GM12872 (cell line): ENCODE measurements at regions not wholly inside any gene's neighbourhood (a gene's known extent, or its start where the extent isn't known, plus 50 kb on each side); places are given as distances from the start of the nearest gene placed in this dataset.

Experiments
- TF ChIP-seq, protein P1 (sequence below): IDR thresholded peaks from 3 replicates; pipeline ENCODE4 v1.5.1; 2011; ENCODE audit warnings: low read depth, mild to moderate bottlenecking, low read length, moderate library complexity; ENCODE audit not compliant: insufficient read depth

- TF ChIP-seq, protein P1, sequence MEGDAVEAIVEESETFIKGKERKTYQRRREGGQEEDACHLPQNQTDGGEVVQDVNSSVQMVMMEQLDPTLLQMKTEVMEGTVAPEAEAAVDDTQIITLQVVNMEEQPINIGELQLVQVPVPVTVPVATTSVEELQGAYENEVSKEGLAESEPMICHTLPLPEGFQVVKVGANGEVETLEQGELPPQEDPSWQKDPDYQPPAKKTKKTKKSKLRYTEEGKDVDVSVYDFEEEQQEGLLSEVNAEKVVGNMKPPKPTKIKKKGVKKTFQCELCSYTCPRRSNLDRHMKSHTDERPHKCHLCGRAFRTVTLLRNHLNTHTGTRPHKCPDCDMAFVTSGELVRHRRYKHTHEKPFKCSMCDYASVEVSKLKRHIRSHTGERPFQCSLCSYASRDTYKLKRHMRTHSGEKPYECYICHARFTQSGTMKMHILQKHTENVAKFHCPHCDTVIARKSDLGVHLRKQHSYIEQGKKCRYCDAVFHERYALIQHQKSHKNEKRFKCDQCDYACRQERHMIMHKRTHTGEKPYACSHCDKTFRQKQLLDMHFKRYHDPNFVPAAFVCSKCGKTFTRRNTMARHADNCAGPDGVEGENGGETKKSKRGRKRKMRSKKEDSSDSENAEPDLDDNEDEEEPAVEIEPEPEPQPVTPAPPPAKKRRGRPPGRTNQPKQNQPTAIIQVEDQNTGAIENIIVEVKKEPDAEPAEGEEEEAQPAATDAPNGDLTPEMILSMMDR = no peak
Measured at GRCh38 chr1:98422816-98423215, 238.7 kb upstream of the SNX7 start.

DNA sequence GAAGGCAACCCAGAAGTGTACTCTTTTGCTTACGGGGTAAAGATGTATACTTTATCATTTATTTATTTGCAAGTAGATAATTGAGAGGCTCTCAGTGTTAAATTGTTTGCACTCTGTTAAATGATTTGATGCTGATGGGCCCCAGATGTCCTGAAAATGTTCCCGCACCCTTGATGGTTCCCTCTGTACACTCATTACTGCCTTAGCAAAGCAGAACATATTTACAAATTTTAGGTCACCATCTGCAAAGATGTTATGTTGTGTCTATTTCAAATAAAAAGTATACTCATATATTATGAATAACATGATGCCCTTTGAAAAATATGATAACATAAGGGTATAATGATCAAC lies 240.5 kb upstream of the SNX7 start:
- TF ChIP-seq, protein P1 = no peak

- TF ChIP-seq, protein P1 = no peak
Measured at GRCh38 chr1:98420376-98421084, 241.0 kb upstream of the SNX7 start.

DNA sequence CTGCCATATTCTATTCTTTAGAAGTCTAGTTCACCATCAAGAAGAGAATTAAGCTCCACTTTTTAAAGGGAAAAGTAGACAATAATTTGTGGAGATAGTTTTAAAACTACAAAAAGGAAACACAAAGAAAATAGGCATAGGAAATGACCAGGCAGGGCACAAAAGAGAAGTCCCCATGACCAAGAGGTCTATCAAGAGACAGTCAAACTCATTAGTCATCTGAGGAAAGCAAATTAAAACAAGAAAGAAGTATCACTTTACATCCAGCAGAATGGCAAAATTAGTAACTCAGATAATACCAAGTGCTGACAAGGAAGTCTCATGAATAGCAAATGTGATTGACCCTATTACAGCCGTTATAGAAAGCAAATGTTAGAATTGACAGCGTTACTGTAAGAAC lies 243.7 kb upstream of the SNX7 start:
- TF ChIP-seq, protein P1 = no peak

- TF ChIP-seq, protein P1 = no peak
Measured at GRCh38 chr1:98410082-98410481, 251.4 kb upstream of the SNX7 start.

- TF ChIP-seq, protein P1 = no peak
Measured at GRCh38 chr1:98406352-98407088, 255.0 kb upstream of the SNX7 start.

DNA sequence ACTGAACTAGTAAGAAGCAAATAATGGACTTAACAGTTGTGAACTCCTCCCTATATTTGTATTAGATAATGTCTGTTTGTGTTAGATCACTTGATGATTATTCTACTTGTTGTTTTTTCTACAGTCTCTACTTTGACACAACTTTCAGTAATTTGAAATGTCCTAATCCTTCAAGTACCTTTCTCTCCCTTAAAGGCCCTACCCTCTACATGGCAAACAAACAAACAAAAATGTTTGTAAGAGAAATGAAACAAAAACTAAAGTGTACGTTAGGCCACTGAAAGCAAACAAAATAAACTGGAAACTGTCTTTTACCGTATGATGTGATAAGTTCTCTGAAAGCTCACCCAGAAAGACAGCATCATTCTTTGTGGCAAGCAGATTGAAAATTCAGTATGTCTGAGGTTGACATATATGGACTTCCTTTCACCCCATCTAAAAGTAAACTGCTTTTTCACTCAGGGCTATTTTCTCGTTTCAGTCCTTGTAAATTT lies 255.9 kb upstream of the SNX7 start:
- TF ChIP-seq, protein P1 = no peak
